Posterior vena cava (tissue), 2 donors: ENCODE measurements at regions not wholly inside any gene's neighbourhood (a gene's known extent, or its start where the extent isn't known, plus 50 kb on each side); places are given as distances from the start of the nearest gene placed in this dataset.

Experiments used
- DNase-seq: peaks from one replicate; pipeline ENCODE4 v3.0.0-alpha.2; 2020; ENCODE audit warnings: low spot score
- intact Hi-C, 2 donors: fragments of 100-400 bp; cut with DNase I; formaldehyde crosslinking; loops; one replicate each; pipeline versions ENCODE4 v1.14.1 to v1.14.2; 2022 to 2023
- donor health status: DM: yes; HTN: yes; CAD: no.
- donor health status: DM: yes; HTN: yes; CAD: no.

DNA sequence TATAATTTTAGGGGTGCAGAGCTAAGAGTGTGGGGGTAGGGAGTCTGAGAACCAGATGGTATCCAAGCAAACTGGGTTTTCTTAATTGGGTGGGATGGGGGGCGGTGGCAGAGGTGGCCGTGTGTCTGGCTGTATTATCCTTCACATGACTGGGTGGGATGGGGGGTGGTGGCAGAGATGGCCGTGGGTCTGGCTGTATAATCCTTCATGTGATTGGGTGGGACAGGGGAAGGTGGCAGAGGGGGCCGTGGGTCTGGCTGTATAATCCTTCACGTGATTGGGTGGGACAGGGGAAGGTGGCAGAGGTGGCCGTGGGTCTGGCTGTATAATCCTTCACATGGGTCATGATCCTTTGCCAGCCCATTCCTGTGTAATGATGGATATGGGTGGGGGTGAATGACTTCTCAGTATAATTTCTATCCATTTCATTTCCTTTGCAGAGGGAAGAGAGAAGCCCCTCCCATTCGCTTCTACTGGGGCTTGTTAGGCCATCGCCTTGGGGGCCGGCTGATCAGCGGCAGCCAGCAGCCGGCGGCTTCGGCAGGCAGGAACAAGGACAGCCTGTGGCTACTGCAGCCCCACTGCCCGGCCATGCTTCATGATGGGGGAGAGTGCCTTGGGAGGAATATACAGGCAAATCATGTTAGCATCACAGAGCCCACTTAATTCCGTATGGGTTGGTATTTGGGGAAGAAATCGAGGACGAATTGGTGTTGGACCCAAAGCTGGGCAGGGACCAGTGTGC, 179.6 kb upstream of the MKI67 start:
- intact Hi-C loops = no loop called here
- DNase-seq = no peak

- no peak for DNase-seq
- intact Hi-C loops = no loop called here
Measured at GRCh38 chr10:128306535-128306934, 180.3 kb upstream of the MKI67 start.

- intact Hi-C loops = no loop called here
- no peak for DNase-seq
Measured at GRCh38 chr10:128306966-128307365, 180.7 kb upstream of the MKI67 start.

GRCh38 chr10:128307820-128308219, 181.6 kb upstream of the MKI67 start:
- intact Hi-C loops = no loop called here
- DNase-seq = no peak

GRCh38 chr10:128310971-128311658, 184.9 kb upstream of the MKI67 start:
- intact Hi-C loops = no loop called here
- no peak for DNase-seq

GRCh38 chr10:128312250-128312649, 186.0 kb upstream of the MKI67 start:
- DNase-seq = no peak
- intact Hi-C loops = no loop called here

DNA sequence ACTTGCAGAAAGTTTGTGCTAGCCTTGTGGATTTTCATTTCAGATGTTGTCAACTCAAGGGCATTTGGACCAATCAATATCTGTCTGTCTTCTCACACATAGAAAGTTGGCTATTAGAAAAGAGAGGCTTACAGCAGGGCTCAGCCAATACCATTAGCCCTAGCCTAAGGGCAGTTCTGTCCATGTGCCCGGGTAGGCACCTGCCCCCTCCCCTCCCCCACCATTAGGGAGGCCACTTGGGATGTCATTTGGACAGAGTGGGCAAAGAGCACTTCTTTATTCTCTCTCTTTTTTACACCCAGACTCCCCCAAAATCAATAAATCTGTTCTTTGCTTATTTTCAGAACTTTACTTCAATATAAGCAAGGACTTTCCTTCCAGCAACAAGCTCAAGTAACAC, 188.5 kb upstream of the MKI67 start:
- intact Hi-C loops = no loop called here
- DNase-seq = no peak

- no peak for DNase-seq
- intact Hi-C loops = no loop called here
Measured at GRCh38 chr10:128316121-128316726, 190.0 kb upstream of the MKI67 start.

DNA sequence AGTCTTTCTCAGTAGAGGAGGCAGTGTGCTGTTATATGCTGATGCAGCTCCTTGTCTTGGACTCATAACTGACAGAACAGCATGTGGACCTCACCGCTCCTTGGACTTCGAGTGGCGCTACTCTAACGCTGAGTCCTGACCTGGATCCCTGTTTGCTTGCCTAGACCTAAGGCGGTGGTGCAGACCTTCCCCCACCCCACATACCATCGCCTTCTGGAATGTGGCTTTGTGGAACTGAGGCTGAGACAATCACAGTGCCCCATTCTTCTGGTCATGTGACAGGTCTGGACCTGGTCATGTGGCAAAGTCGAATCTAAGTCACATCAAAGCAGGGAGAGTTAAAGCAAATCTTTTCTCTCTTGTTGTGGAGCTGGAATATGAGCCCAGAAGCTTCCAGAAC, 190.7 kb upstream of the MKI67 start:
- intact Hi-C loops = no loop called here
- no peak for DNase-seq

DNA sequence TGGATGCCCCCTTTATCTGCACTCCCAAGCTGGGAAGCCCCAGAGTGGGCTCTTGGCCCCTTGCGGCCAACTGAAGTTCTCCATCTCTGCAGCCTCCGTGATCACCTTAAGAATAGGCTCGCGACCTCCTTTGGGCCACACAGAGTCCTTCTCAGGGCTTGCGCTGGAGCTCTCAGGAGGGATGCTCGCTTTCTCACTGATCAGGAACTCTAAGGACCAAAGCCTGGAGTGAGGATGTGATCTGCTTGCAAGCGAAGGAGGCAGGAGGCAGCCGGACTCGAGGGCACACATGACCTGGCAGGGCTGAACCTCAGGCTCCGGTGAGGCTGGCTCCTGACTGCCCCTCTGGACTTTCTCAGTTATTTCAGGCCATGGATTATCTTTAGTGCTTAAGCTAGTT, 192.1 kb upstream of the MKI67 start:
- no peak for DNase-seq
- intact Hi-C loops = no loop called here

DNA sequence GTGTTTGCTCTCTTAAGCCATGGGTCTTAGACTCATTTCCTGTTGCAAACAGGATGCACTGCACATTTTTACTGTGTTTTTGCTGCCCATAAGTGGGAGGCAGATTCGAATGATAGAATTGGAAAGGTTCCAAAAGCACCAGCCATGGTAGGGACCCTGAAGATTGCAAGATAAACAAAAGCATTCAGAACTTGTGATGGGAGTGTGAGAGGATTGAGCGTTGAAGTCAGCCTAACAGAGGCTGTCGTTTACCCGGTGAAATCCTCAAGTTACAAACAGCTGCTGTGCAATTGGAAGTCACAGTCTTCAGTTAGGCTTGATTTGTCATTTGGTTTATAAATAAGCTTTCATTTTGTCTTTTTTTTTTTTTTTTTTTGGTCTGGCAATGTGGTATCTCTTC, 192.7 kb upstream of the MKI67 start:
- intact Hi-C loops = no loop called here
- DNase-seq = no peak

DNA sequence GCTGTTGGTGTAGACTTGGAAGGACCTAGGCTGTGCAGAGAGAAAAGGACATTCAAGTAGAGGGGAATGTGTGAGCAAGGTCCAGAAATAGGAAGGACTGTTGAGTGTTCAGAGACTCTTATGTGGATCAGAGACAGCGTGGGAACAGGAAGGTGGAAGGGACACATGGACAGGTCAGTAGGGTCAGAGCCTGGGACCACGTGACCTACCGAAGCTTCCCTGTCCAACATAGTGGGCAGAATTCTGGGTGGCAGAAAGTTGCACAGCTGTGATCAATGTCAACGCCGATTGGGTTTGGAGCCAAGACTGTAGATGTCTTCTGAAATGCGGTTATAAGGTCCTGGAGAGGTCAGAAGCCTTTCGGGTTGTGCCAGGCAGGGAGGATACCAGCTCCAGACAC, 195.9 kb upstream of the MKI67 start:
- intact Hi-C loops = no loop called here
- no peak for DNase-seq

- DNase-seq = no peak
- intact Hi-C loops = no loop called here
Measured at GRCh38 chr10:128322950-128323349, 196.7 kb upstream of the MKI67 start.

DNA sequence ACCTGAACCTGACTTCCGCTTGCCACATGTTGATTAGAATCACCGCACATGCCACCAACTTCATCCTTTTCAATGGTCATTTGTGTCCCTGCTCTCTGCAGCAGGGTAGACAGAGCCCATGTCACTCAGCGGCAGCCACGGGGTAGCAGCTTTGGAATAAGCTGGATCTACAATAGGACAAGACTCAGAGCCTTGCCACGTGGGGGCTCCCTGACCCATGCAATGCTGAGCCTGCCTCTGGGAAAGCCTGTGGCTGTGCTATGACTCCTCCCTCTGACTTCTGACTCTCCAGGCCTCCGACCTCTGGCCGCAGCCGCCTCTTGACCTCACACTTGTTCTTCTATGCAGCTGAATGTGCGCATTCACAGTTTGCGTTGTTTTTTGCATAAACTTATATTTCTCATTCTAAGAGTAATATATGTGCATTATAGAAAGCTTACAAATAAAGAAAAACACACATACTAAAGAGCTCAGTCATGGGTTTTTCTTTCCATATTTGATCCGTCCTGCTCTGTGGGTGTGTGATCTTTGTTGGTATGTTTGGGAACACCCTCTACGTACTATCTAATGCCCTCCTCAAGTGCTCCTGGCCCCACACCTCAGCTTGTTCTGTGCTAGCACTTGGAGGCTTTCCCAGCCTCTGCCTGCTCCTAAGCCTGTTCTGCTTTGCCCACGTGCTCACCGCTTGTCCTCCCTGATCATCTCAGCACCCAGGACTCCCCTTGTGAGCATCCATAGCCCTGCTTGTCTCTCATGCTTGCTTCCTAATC, 198.0 kb upstream of the MKI67 start:
- intact Hi-C loops = no loop called here
- no peak for DNase-seq

GRCh38 chr10:128325788-128326187, 199.6 kb upstream of the MKI67 start:
- DNase-seq = no peak
- intact Hi-C loops = no loop called here

DNA sequence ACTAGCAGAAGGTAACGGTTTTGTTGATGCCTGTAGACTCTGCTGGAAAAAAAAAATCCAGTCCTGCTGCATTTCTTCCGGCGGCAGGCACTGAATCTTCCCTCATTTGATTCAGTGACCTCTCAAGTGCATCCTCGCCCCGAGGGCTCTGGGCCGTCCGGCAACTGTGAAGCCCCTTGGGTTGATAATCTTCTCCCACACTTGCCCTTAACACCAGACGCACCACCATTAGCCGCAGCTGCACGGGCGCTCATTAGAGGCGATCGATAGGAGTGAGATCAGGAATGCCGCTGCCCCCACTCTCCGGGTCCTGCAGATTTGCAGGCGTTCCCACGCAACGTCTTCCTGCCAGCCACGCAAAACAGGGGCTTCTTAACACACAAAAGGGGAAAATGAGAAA, 200.0 kb upstream of the MKI67 start:
- no peak for DNase-seq
- intact Hi-C loops = no loop called here

- no peak for DNase-seq
- intact Hi-C loops = no loop called here
Measured at GRCh38 chr10:128326851-128327250, 200.6 kb upstream of the MKI67 start.

DNA sequence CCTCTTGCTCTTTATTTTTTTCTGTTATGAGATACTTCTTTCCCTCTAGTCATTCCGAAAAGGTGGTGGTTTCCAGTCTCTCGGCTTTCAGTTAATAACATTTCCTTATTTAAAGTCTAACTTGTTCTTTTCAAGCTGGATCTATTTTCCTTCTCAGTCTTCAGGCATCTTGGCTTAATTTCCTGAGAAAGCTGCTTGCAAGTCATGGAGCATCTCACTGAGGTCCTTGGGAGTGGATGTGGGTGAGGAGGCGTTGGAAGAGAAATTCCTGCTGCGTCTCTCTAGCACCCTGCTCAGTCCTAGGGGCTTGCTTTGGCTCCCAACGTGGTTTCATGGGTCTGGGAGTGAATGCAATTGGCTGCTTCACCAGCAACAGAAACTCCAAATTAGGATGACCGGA, 210.2 kb upstream of the MKI67 start:
- DNase-seq = no peak
- intact Hi-C loops = no loop called here

DNA sequence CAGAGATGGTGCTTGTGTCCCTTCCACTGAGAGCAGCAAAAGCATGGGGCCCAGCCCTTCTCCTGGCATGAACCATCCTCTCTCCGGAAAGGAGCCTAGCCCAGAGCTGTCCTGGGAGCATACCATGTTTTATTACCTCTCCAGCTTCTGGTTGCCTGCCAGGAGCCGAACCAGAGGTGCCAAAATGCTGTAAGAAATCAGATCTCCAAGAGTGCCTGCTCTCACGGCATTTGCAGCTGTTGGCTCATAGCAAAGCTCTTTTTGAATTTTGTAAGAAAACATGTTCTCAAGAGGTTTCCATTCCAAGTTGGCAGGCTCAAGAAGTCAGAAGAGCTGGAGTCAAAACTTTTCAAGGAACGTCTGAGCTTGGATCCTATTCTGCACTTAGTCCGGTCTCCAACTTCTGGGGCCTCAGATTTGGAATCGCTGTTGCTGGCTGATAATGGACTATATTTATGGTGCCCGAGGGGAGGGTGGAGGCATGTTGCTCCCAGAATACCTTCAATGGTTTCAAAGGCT, 211.7 kb upstream of the MKI67 start:
- DNase-seq = peak; percentile 87
- intact Hi-C loops = no loop called here

- intact Hi-C loops = no loop called here
- no peak for DNase-seq
Measured at GRCh38 chr10:128338951-128339350, 212.7 kb upstream of the MKI67 start.
